ENCODE measurements at regions not wholly inside any gene's neighbourhood (a gene's known extent, or its start where the extent isn't known, plus 50 kb on each side); places are given as distances from the start of the nearest gene placed in this dataset.

GRCh38 chr1:101111461-101111860 lies 85.9 kb upstream of the DPH5 start:
- TF ChIP-seq, protein P1, sequence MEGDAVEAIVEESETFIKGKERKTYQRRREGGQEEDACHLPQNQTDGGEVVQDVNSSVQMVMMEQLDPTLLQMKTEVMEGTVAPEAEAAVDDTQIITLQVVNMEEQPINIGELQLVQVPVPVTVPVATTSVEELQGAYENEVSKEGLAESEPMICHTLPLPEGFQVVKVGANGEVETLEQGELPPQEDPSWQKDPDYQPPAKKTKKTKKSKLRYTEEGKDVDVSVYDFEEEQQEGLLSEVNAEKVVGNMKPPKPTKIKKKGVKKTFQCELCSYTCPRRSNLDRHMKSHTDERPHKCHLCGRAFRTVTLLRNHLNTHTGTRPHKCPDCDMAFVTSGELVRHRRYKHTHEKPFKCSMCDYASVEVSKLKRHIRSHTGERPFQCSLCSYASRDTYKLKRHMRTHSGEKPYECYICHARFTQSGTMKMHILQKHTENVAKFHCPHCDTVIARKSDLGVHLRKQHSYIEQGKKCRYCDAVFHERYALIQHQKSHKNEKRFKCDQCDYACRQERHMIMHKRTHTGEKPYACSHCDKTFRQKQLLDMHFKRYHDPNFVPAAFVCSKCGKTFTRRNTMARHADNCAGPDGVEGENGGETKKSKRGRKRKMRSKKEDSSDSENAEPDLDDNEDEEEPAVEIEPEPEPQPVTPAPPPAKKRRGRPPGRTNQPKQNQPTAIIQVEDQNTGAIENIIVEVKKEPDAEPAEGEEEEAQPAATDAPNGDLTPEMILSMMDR (conservative IDR thresholded peaks at IDR 0.05; ENCODE audit: low read depth, low read length) = no peak
- H3K4me3 ChIP-seq (ENCODE audit: low read depth, low read length) = no peak overlapping the region
- DNase-seq (ENCODE audit: low read depth) = no peak

GRCh38 chr1:101109791-101110190 lies 84.2 kb upstream of the DPH5 start:
- TF ChIP-seq, protein P1 (conservative IDR thresholded peaks at IDR 0.05; ENCODE audit: low read depth, low read length) = no peak
- DNase-seq (ENCODE audit: low read depth) = no peak
- no peak overlapping the region for H3K4me3 ChIP-seq (ENCODE audit: low read depth, low read length)

DNA sequence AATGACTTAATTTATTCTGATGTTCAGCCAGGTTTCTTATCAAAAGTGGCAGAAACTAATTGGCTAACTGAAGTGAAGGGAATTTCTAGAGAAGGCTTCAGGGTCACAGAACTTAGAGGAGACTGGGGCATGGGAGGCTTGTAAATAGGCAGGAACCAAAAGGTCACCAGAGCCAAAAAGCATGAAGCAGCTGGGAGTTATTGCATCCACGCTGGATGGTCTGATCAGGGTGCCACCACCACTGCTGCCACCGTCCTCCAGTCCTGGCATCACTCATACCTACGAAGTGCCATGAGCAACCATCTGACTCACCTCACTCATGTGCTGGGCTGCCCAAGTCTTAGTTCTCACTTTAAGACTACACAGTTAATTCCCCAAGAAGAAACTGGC lies 82.5 kb upstream of the DPH5 start:
- no peak for DNase-seq (ENCODE audit: low read depth)
- no peak overlapping the region for H3K4me3 ChIP-seq (ENCODE audit: low read depth, low read length)
- TF ChIP-seq, protein P1 (conservative IDR thresholded peaks at IDR 0.05; ENCODE audit: low read depth, low read length) = no peak

DNA sequence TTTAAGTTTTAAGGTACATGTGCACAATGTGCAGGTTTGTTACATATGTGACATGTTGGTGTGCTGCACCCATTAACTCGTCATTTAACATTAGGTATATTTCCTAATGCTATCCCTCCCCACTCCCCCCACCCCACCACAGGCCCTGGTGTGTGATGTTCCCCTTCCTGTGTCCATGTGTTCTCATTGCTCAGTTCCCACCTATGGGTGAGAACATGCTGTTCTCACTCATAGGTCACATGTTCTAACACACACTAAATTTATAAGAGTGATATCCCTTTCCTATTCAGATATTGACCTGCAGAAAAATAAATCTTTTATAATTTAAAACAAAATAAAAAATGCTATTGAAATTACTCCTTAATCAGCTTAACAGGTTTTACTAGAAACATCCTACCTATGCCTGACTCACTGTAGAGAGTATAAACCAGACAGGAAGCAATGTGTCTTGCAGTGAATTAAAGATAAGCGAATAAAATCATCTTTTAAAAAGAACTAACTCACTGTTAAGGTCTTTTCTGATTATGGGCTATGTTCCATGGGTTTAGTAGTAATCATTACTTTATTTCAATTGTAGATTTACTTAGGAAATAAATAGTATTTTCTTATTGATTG lies 82.0 kb upstream of the DPH5 start:
- no peak for DNase-seq (ENCODE audit: low read depth)
- TF ChIP-seq, protein P1 (conservative IDR thresholded peaks at IDR 0.05; ENCODE audit: low read depth, low read length) = no peak
- H3K4me3 ChIP-seq (ENCODE audit: low read depth, low read length) = no peak overlapping the region

GRCh38 chr1:101105877-101106276 lies 80.3 kb upstream of the DPH5 start:
- no peak overlapping the region for H3K4me3 ChIP-seq (ENCODE audit: low read depth, low read length)
- peak; percentile 53 for DNase-seq (ENCODE audit: low read depth)
- TF ChIP-seq, protein P1 (conservative IDR thresholded peaks at IDR 0.05; ENCODE audit: low read depth, low read length) = no peak

GRCh38 chr1:101102426-101103156 lies 77.0 kb upstream of the DPH5 start:
- H3K4me3 ChIP-seq (ENCODE audit: low read depth, low read length) = no peak overlapping the region
- DNase-seq (ENCODE audit: low read depth) = no peak
- TF ChIP-seq, protein P1 (conservative IDR thresholded peaks at IDR 0.05; ENCODE audit: low read depth, low read length) = no peak

DNA sequence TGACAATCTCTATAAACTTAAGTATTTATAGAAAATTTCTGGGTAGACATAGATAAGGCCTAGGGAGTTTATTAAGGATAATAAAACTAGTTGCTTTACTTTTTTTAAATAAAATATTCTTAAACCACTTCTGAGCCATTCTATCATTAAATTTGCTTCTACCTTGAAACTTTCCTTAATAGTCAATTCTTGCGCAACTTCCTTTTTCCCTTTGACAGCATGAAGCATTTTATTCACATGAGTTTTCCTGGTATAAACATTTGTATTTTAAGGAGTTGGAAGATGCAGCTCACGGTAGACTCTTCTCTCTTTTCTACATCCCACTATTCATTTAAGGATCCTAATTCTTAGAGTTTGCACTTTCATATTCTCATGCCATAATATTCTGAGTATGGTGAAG lies 75.8 kb upstream of the DPH5 start:
- no peak overlapping the region for H3K4me3 ChIP-seq (ENCODE audit: low read depth, low read length)
- TF ChIP-seq, protein P1 (conservative IDR thresholded peaks at IDR 0.05; ENCODE audit: low read depth, low read length) = no peak
- DNase-seq (ENCODE audit: low read depth) = peak; percentile 42
